ENCODE measurements at regions not wholly inside any gene's neighbourhood (a gene's known extent, or its start where the extent isn't known, plus 50 kb on each side); places are given as distances from the start of the nearest gene placed in this dataset.

- TF ChIP-seq TAF1 (IDR thresholded peaks at IDR 0.05; ENCODE audit: borderline replicate concordance, insufficient read depth, low read length) (no peak), SIN3A (IDR thresholded peaks at IDR 0.05; ENCODE audit: borderline replicate concordance, insufficient read depth, low read length) (no peak), POLR2AphosphoS5 (IDR thresholded peaks at IDR 0.05; ENCODE audit: low read depth, low read length) (no peak), REST (IDR thresholded peaks at IDR 0.05; ENCODE audit: insufficient read depth in 1 of 2, low read depth in 2 of 2, low read length in 2 of 2) (no peak)
Measured at GRCh38 chr2:7437716-7438632, 520.8 kb downstream of the RNF144A start.
